H1 (cell line): ENCODE measurements at regions not wholly inside any gene's neighbourhood (a gene's known extent, or its start where the extent isn't known, plus 50 kb on each side); places are given as distances from the start of the nearest gene placed in this dataset.

Experiments used
- CTCF ChIA-PET: fragments of 300-600 bp; sonication (Branson Sonifier 250); formaldehyde crosslinking; loops from one replicate; lab custom pipeline; 2021; ENCODE audit not compliant: partially characterized antibody; lab: Charles Lee
- POLR2A ChIA-PET: fragments of 300-600 bp; sonication (Branson Sonifier 250); formaldehyde crosslinking; loops from one replicate; lab custom pipeline; 2021; ENCODE audit warnings: inconsistent platforms; ENCODE audit not compliant: partially characterized antibody; lab: Charles Lee
- DNase-seq, 2 experiments: peaks; one replicate each; pipeline versions ENCODE4 v3.0.0 to v3.0.0-alpha.2; 2010 to 2022; ENCODE audit warnings: low spot score in 2 of 2, low read depth in 1 of 2, mixed read lengths in 1 of 2
- FAIRE-seq: peaks from 2 replicates; lab custom pipeline; 2011; peaks lifted over from hg19 to GRCh38; lab: Jason Lieb, UNC
- H2AFZ ChIP-seq: 2 replicates; pipeline ENCODE4 v1.8.1; 2012; ENCODE audit warnings: low read length, inconsistent platforms
- H2AK5ac ChIP-seq: 2 replicates; pipeline ENCODE4 v1.6.1; 2013; ENCODE audit warnings: low read depth, low read length
- H2BK120ac ChIP-seq: replicated peaks from 2 replicates; pipeline ENCODE3; 2013; ENCODE audit warnings: low read depth, low read length, inconsistent platforms
- H2BK12ac ChIP-seq: 2 replicates; pipeline ENCODE4 v1.6.1; 2013; ENCODE audit warnings: low read depth, low read length
- H2BK15ac ChIP-seq: 2 replicates; pipeline ENCODE4 v1.6.1; 2013; ENCODE audit warnings: low read length
- H2BK20ac ChIP-seq: 2 replicates; pipeline ENCODE4 v1.6.1; 2013; ENCODE audit warnings: low read length
- H2BK5ac ChIP-seq: 2 replicates; pipeline ENCODE4 v1.6.1; 2013; ENCODE audit warnings: low read depth, low read length
- H3K14ac ChIP-seq: 2 replicates; pipeline ENCODE4 v1.6.1; 2013; ENCODE audit warnings: inconsistent platforms; ENCODE audit not compliant: insufficient read length
- H3K18ac ChIP-seq: 2 replicates; pipeline ENCODE4 v1.6.1; 2013; ENCODE audit warnings: low read length; ENCODE audit errors: extremely low read depth
- H3K23ac ChIP-seq: 2 replicates; pipeline ENCODE4 v1.6.1; 2013; ENCODE audit warnings: inconsistent platforms; ENCODE audit not compliant: insufficient read length
- H3K23me2 ChIP-seq: 2 replicates; pipeline ENCODE4 v1.6.1; 2013; ENCODE audit warnings: low read depth, low read length
- H3K27ac ChIP-seq: 2 replicates; pipeline ENCODE4 v1.6.1; 2011; ENCODE audit warnings: low read depth, low read length, inconsistent platforms
- H3K27me3 ChIP-seq, 4 experiments: replicated peaks in 1 of 4; 1 replicate in 1 of 4; 2 replicates in 3 of 4; pipeline versions ENCODE4 v1.6.1 to v1.8.1; 2011 to 2013; ENCODE audit warnings: low read length in 3 of 4, mild to moderate bottlenecking in 3 of 4, inconsistent platforms in 2 of 4, mixed read lengths in 2 of 4, moderate library complexity in 1 of 4; ENCODE audit not compliant: control insufficient read depth in 3 of 4, insufficient read depth in 3 of 4; ENCODE audit errors: extremely low read depth in 1 of 4
- H3K36me3 ChIP-seq, 4 experiments: 2 replicates each; pipeline versions ENCODE4 v1.6.1 to v1.8.1; 2011 to 2013; ENCODE audit warnings: mild to moderate bottlenecking in 4 of 4, low read length in 3 of 4, moderate library complexity in 2 of 4, control low read depth in 1 of 4, inconsistent platforms in 1 of 4; ENCODE audit not compliant: insufficient read depth in 4 of 4, control insufficient read depth in 2 of 4
- H3K4ac ChIP-seq: replicated peaks from 2 replicates; pipeline ENCODE3; 2013; ENCODE audit warnings: low read length, low read depth, mixed read lengths, inconsistent platforms; ENCODE audit not compliant: insufficient read length
- H3K4me1 ChIP-seq, 4 experiments: replicated peaks in 1 of 4; 1 replicate in 1 of 4; 2 replicates in 3 of 4; pipeline versions ENCODE4 v1.6.1 to v1.8.1; 2011 to 2013; ENCODE audit warnings: low read length in 3 of 4, inconsistent platforms in 2 of 4, mixed read lengths in 1 of 4; ENCODE audit not compliant: insufficient read depth in 4 of 4, control insufficient read depth in 3 of 4
- H3K4me2 ChIP-seq, 2 experiments: 2 replicates each; pipeline versions ENCODE4 v1.6.1 to v1.8.1; 2011 to 2013; ENCODE audit warnings: low read depth in 2 of 2, low read length in 2 of 2, control low read depth in 1 of 2, inconsistent platforms in 1 of 2, mild to moderate bottlenecking in 1 of 2; ENCODE audit not compliant: insufficient read depth in 1 of 2
- H3K4me3 ChIP-seq, 4 experiments: fragments of 200-600, 300-600 bp in 1 of 4; sonication (generic), shearing (Covaris generic), sonication (Bioruptor Twin) in 1 of 4; 2 replicates each; pipeline versions ENCODE4 v1.5.1 to v1.8.1; 2011 to 2016; ENCODE audit warnings: low read length in 4 of 4, low read depth in 3 of 4, control low read depth in 2 of 4, inconsistent platforms in 2 of 4, mild to moderate bottlenecking in 2 of 4, mixed read lengths in 1 of 4, moderate library complexity in 1 of 4; ENCODE audit not compliant: insufficient read depth in 2 of 4; ENCODE audit errors: extremely low read depth in 1 of 4
- H3K56ac ChIP-seq: replicated peaks from 2 replicates; pipeline ENCODE3; 2013; ENCODE audit warnings: low read depth, mild to moderate bottlenecking, mixed read lengths, low read length, inconsistent platforms; ENCODE audit not compliant: insufficient read length
- H3K79me1 ChIP-seq: 2 replicates; pipeline ENCODE4 v1.6.1; 2013; ENCODE audit warnings: low read depth, low read length, control low read depth
- H3K79me2 ChIP-seq, 2 experiments: 2 replicates each; pipeline versions ENCODE4 v1.6.1 to v1.8.1; 2012 to 2013; ENCODE audit warnings: low read length in 2 of 2, mild to moderate bottlenecking in 2 of 2, inconsistent platforms in 1 of 2; ENCODE audit not compliant: insufficient read depth in 2 of 2, control insufficient read depth in 1 of 2
- H3K9ac ChIP-seq, 4 experiments: replicated peaks in 1 of 4; 1 replicate in 1 of 4; 2 replicates in 3 of 4; pipeline versions ENCODE4 v1.6.1 to v1.8.1; 2011 to 2013; ENCODE audit warnings: low read depth in 3 of 4, low read length in 3 of 4, control low read depth in 2 of 4, mild to moderate bottlenecking in 2 of 4, moderate library complexity in 2 of 4, inconsistent platforms in 1 of 4; ENCODE audit errors: extremely low read depth in 1 of 4
- H3K9me3 ChIP-seq, 2 experiments: 2 replicates each; pipeline versions ENCODE4 v1.6.1 to v1.8.1; 2012 to 2013; ENCODE audit warnings: mild to moderate bottlenecking in 2 of 2, moderate library complexity in 2 of 2, control low read depth in 1 of 2, inconsistent platforms in 1 of 2, low read depth in 1 of 2, low read length in 1 of 2, mixed read lengths in 1 of 2; ENCODE audit not compliant: insufficient read depth in 2 of 2
- H4K20me1 ChIP-seq, 2 experiments: replicated peaks in 1 of 2; 2 replicates each; pipeline versions ENCODE3 to v1.8.1; 2011 to 2013; ENCODE audit warnings: inconsistent platforms in 2 of 2, low read length in 2 of 2, mild to moderate bottlenecking in 1 of 2; ENCODE audit not compliant: insufficient read depth in 2 of 2, control insufficient read depth in 1 of 2
- H4K5ac ChIP-seq: 2 replicates; pipeline ENCODE4 v1.6.1; 2013; ENCODE audit warnings: low read length, low read depth, mixed read lengths, inconsistent platforms; ENCODE audit not compliant: insufficient read length
- H4K8ac ChIP-seq: 2 replicates; pipeline ENCODE4 v1.8.0; 2013; ENCODE audit warnings: mild to moderate bottlenecking, moderate library complexity, low read length, inconsistent platforms; ENCODE audit not compliant: insufficient read depth; ENCODE audit errors: extremely low read depth
- H4K91ac ChIP-seq: replicated peaks from 2 replicates; pipeline ENCODE3; 2013; ENCODE audit warnings: low read length, mixed read lengths, inconsistent platforms; ENCODE audit not compliant: insufficient read length
- BRCA1 ChIP-seq: IDR thresholded peaks from 2 replicates; pipeline ENCODE4 v1.6.1; 2012; ENCODE audit warnings: low read depth, low read length, improper control_type of control experiment
- CBX8 ChIP-seq: fragments of 300-800, 300-1000 bp; sonication (generic); IDR thresholded peaks from 2 replicates; pipeline ENCODE4 v1.7.1; 2016; ENCODE audit warnings: low read depth, low read length, borderline replicate concordance
- CHD1 ChIP-seq: IDR thresholded peaks from 2 replicates; pipeline ENCODE4 v1.6.1; 2012; ENCODE audit warnings: low read depth, low read length, improper control_type of control experiment
- CHD2 ChIP-seq: IDR thresholded peaks from 2 replicates; pipeline ENCODE4 v1.6.1; 2012; ENCODE audit warnings: low read length, improper control_type of control experiment
- HDAC2 ChIP-seq, 2 experiments: fragments of 300-600 bp in 1 of 2; sonication (generic) in 1 of 2; IDR thresholded peaks; 2 replicates each; pipeline ENCODE4 v1.6.1; 2011 to 2012; ENCODE audit warnings: low read depth in 2 of 2, low read length in 2 of 2, mild to moderate bottlenecking in 2 of 2, moderate library complexity in 2 of 2, borderline replicate concordance in 1 of 2, inconsistent platforms in 1 of 2
- HDAC6 ChIP-seq: IDR thresholded peaks from one replicate; pipeline ENCODE4 v1.7.1; 2012; ENCODE audit warnings: low read depth, mild to moderate bottlenecking, inconsistent platforms, low read length, moderate library complexity
- RAD21 ChIP-seq, 2 experiments: IDR thresholded peaks in 1 of 2; conservative IDR thresholded peaks in 1 of 2; 2 replicates each; pipeline ENCODE4 v1.6.1; 2011; ENCODE audit warnings: low read depth in 2 of 2, low read length in 2 of 2, improper control_type of control experiment in 1 of 2, inconsistent platforms in 1 of 2, mild to moderate bottlenecking in 1 of 2, moderate library complexity in 1 of 2
- RFX5 ChIP-seq: IDR thresholded peaks from 2 replicates; pipeline ENCODE4 v1.6.1; 2011; ENCODE audit warnings: low read depth, low read length, improper control_type of control experiment, borderline replicate concordance
- RNF2 ChIP-seq: fragments of 200-900, 300-1000 bp; sonication (generic); IDR thresholded peaks from 2 replicates; pipeline ENCODE4 v1.7.1; 2016; ENCODE audit warnings: borderline replicate concordance, low read depth, mild to moderate bottlenecking, antibody characterized with exemption, low read length; ENCODE audit not compliant: poor library complexity, severe bottlenecking; ENCODE audit errors: missing control alignments
- SRF ChIP-seq: IDR thresholded peaks from 2 replicates; pipeline ENCODE4 v1.6.1; 2011; ENCODE audit warnings: mild to moderate bottlenecking, low read depth, low read length, moderate library complexity
- SUZ12 ChIP-seq: fragments of 200-600 bp; sonication (generic); IDR thresholded peaks from 2 replicates; pipeline ENCODE4 v1.6.1; 2012; ENCODE audit warnings: mild to moderate bottlenecking, inconsistent platforms, low read length, moderate library complexity, mixed read lengths
- TAF1 ChIP-seq: IDR thresholded peaks from 2 replicates; pipeline ENCODE4 v1.6.1; 2011; ENCODE audit warnings: mild to moderate bottlenecking, low read depth, low read length
- WGBS, 2 experiments: shearing (Covaris generic) in 1 of 2; methylation state at CpG; one replicate each; pipeline versions ENCODE4 v1.1.6 to v1.1.7; 2013 to 2015; ENCODE audit warnings: low lambda C conversion rate in 2 of 2, mixed read lengths in 2 of 2, inconsistent platforms in 1 of 2, low coverage in 1 of 2, missing lambda C conversion rate in 1 of 2; ENCODE audit not compliant: insufficient replicate concordance in 2 of 2, insufficient coverage in 1 of 2, insufficient read length in 1 of 2; ENCODE audit errors: extremely low coverage in 1 of 2, missing lambda C conversion rate in 1 of 2; 5-methylcytosine and 5-hydroxymethylcytosine counted together
- TF ChIP-seq, protein P1 (sequence below): IDR thresholded peaks from 2 replicates; pipeline ENCODE4 v1.6.1; 2012; ENCODE audit warnings: inconsistent platforms

DNA sequence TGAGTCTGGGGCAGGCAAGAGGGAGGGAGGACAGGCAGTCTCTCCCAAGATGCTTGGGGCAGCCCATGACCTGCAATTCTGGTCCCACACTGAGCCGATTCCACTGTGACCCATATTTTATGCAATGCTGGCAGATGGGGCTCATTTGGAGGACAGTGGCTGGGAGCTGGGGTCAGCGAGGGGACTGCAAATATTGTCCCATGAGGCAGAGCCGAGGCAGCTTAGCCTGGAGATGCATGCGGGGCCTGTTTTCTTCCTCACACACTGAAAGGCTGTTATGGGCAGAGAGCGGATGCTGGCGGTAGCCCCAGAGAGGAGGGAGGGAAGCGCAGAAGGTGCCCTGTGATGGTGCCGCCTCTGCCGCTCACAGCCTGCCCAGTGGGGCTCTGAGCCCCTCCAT lies 128.5 kb upstream of the POU3F1 start:
- Histone ChIP-seq H3K4me2 (no peak overlapping the region), H2BK120ac (no peak overlapping the region), H3K27me3 (no peaks in the 10 kb centered on the region; a peak in 1 of 7 replicates), H2BK20ac (peak overlapping the region; percentile 81; the same call in 1 of the 2 replicates), H3K27ac (no peak overlapping the region), H3K79me2 (no peaks in the 10 kb centered on the region), H2BK12ac (no peak overlapping the region), H3K9me3 (peaks cover 3% of the 10 kb centered on the region in 2 experiments; a peak in 2 of 4 replicates), H3K18ac (no peak overlapping the region), H4K91ac (no peak overlapping the region), H3K4me1 (no peaks in the 10 kb centered on the region), H4K20me1 (no peaks in the 10 kb centered on the region), H2BK15ac (no peak overlapping the region), H4K8ac (no peak overlapping the region), H3K14ac (no peak overlapping the region), H3K79me1 (no peaks in the 10 kb centered on the region), H2AFZ (no peak overlapping the region), H3K56ac (no peak overlapping the region), H4K5ac (no peak overlapping the region), H3K9ac (no peak overlapping the region), H2BK5ac (no peak overlapping the region), H2AK5ac (0 out of 2 replicates have a peak overlapping the region, but pooled peaks have one; percentile 0), H3K4ac (no peak overlapping the region), H3K36me3 (no peaks in the 10 kb centered on the region), H3K4me3 (no peak overlapping the region), H3K23me2 (no peaks in the 10 kb centered on the region), H3K23ac (no peak overlapping the region)
- DNase-seq (no peak), FAIRE-seq (no peak)
- ChIA-PET POLR2A (no interaction called here), CTCF (interaction anchor here (1.1 to 2.1 kb wide), 4 partner anchors 8 to 147 kb away, joined by 3 to 5 read pairs (median 4); no protein-coding TSS in a partner anchor)
- WGBS, 2 experiments: 92% methylated on average over 9 of the region's 9 CpGs; no CpG with 5 or more reads in 1 of the 2 experiments
- no peak for TF ChIP-seq BRCA1
- TF ChIP-seq SRF: no peak
- no peak for TF ChIP-seq TAF1
- TF ChIP-seq RFX5: no peak
- TF ChIP-seq RNF2: no peak
- TF ChIP-seq HDAC6: no peak
- no peak for TF ChIP-seq HDAC2 (IDR thresholded peaks at IDR 0.05; ENCODE audit: borderline replicate concordance in 1 of 2, low read depth in 2 of 2, low read length in 2 of 2)
- TF ChIP-seq, protein P1, sequence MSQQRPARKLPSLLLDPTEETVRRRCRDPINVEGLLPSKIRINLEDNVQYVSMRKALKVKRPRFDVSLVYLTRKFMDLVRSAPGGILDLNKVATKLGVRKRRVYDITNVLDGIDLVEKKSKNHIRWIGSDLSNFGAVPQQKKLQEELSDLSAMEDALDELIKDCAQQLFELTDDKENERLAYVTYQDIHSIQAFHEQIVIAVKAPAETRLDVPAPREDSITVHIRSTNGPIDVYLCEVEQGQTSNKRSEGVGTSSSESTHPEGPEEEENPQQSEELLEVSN: no peak
- TF ChIP-seq CHD2: no peak
- no peak for TF ChIP-seq CHD1
- no peak for TF ChIP-seq RAD21 (IDR thresholded peaks at IDR 0.05 in 1 of 2, conservative IDR thresholded peaks at IDR 0.05 in 1 of 2; ENCODE audit: low read depth in 2 of 2, low read length in 2 of 2)
- TF ChIP-seq SUZ12: no peak
- TF ChIP-seq CBX8: no peak
